NCI-H2227 treated with DMSO at 0.1 percent for 48 hours (cell line): ENCODE measurements at regions not wholly inside any gene's neighbourhood (a gene's known extent, or its start where the extent isn't known, plus 50 kb on each side); places are given as distances from the start of the nearest gene placed in this dataset.
"Not testable (repeated sequence)": the region's sequence is repeated elsewhere in the genome, so short reads cannot be mapped to it uniquely, and the experiment has no call there.

ENCODE experiments used
- DNase-seq: peaks from one replicate; lab custom pipeline; 2025; lab: John Stamatoyannopoulos, UW

DNA sequence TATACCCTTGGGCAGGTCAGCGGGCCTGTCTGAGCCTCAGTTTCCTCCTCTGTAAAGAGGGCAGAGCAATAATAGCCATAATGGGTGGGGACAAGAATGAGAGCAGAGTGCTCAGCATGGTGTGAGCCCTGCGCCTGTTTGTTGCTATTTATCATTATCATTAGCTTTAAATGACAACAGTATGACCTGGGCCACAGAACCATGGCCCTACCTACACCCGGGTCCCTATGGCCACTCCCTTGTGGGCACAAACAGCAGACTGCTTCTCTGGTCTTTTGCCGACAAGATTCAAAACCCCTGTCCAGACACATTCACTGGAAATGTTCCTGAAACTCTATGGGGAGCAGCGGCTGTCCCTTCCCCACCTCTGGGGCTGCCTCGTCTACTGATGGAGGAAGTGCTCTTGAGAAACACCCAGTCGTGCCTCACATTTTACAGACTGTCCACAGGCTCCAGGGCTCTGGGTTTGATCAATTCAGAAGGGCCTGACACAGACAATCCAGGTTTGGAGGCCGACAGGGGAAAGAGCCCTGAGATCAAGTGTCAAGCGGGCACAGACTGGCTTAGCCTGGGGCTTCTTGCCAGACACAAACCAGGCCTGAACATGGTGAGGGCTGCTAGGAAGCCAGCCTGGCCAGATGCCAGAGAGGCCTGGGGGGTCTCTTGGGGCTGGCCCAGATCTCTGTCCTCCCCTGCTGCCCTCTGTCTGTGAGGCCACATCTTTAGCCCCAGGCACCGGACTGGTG lies 112.5 kb upstream of the CD82 start:
- no peak for DNase-seq

DNA sequence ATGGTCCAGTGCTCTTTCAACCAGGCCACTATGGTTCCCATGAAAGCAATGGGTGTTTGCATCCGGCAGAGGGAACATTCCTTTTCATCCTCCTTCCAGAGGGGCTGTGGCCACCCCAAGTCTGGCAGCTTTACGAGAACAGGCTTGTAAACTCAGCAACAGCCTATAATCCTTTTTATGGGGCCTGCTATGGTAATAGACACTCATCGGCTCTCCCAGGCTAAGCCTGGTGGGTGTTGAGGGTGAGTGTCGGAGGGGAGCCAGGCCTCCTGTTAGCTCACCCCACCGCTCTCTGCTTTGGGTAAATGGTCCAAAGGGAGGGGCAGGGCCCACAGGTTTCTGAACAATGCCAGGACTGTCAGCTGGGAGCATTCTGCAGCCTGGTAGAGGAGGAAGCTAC lies 111.6 kb upstream of the CD82 start:
- no peak for DNase-seq

DNA sequence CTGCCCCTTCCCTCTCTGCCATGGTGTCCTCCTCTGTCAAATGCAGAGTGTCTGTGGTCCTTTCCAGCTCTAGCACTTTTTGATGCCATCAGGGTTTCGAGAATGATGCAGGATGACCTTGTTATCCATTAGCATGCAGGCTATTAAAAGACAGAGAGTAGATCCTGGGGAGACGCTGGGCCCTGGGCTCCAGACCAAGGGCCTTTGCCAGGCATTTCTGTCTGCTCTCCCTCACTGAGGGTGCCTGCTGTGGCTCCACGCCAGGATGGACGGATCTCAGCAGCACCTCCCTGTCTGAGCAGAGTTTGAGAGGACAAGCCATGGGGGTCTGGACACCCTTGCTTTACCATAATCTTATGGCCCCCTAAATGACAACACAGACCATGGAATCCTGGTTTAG lies 110.8 kb upstream of the CD82 start:
- DNase-seq = no peak

DNA sequence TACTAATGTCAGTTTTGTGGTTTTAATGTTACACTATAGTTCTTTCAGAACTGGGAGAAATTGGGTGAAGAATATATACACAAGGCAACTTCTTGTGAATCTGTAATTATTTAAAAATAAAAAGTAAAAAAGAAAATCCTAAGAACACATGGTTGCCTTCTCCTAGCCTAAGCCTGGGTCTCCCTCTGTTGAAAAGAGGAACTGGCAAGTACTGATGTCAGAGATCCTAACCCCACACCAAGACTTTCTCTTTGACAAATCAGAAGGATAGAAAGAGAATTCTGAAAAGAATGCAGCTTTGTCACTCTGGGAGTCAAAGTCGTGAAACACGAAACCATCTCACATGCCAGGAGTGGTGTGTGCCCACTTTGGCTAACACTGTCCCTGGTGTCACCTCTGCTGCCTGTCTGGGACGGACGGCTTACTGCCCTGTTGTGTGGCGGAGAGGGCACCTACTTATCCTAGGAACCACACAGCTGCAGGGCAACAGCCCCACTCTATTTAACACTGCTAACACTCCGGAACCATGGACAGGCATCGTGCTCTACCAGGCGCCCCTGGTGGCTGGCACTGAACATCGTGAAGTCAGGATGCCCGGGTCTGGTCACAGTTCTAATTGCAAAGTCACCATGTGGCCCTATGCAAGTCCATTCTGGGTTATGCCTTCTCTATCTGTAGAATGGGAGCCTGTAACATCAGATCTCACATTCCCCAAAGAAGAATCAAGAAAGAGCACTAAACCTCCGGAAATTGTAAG lies 108.7 kb upstream of the CD82 start:
- DNase-seq = no peak

DNA sequence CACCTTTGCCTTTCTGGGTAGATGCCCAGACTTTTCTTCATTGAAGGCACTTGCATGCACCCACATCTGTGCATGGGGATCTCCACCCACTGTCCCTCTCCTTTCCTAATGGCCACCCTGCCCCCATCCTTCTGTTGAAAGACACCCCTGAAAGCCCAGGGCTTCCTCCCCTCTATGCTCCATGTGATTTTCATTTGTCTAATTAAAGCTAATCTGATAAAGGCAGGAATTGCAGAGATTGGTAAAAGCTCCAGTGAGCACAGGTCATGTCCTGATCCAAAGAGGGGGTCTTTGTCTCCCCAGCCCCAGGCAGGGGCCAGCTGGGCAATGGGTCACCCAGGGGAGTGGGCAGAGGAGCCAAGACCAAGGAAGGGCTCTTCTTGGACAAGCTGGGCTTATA lies 107.6 kb upstream of the CD82 start:
- DNase-seq = no peak

DNA sequence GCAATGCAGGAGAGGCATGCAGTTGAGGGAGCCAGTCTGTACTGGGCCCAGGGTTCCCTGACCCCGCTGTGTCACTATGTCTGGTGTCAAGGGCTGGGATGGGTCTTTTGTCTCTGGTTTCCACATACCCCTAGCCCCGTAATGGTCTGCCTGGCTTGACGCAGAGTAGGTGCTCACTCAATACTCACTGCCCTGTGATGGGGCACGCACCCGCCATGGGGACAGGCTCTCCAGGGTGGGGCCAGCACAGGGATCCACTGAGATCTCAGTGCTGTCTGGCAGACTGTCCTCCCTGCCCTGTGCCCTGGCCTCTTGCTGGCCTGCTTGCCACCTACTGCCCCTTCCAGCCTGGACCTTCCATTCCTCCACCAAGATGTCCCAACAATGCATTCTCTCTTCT lies 101.7 kb upstream of the CD82 start:
- DNase-seq = no peak

DNA sequence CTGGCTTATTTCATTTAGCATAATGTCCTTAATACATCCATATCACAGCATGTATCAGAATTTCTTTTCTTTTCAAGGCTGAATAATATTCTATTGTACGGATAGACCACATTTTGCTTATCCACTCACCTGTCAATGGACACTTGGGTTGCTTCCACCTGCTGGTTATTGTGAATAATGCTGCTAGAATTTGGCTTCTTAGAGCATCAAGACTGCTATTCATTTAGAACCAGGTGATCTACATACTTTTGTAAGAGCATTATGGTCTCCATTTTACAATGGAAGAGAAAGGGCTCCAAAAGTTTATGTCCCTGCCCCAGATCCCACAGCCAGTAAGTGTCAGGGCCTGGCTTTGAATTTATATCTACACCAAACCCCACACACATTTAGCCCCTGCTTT lies 100.7 kb upstream of the CD82 start:
- no peak for DNase-seq

DNA sequence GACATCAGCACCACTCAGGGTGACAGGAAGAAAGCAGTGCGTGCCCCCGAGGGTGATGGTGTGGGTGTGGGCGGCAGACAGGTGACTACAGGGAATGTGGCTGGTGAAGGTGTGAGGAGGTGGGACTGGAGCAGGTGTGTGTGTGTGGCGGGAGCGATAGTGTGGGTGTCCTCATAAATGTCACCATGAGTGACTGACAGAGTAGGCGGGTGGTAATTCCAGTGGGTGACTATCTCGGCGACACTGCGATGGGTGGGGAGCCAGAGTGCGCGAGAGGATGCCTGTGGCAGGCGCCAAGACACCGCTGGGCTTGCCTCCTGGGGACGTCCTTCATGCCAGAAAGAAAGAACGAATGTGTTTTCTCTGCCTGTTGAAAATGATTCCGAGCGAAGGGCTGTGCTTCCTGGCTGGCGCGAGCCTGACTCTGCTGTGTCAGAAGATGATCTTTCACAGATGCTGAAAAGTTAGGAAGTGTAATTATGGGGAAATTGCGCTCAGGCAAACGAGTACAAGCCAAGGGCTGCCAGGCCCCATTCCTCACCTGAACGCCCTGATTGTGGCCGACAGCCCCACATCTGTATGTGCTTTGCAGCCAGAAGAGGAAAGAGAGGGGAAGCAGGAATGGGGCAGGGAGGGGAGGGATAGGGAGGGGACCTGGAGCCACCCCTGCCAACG lies 98.8 kb upstream of the CD82 start:
- no peak for DNase-seq

DNA sequence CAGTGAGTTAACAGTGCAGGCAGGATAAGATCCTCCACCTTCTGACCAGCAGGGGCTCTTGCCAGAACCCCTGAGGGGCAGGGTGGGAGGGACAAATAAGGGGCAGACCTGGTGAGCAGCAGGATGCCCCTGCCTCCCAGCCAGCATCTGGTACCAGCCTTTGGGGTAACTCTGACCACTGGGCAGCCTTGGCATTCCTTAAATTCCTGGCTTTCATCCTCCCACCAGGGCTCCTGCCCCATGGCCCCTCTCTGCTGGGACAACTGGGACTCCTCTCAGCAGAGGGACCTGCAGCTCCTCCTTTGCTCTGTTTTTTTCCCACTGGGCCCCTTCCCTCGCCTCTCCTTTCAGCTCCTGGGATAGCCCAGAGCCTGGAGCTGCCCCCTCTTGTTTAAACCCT lies 98.0 kb upstream of the CD82 start:
- DNase-seq = no peak

DNA sequence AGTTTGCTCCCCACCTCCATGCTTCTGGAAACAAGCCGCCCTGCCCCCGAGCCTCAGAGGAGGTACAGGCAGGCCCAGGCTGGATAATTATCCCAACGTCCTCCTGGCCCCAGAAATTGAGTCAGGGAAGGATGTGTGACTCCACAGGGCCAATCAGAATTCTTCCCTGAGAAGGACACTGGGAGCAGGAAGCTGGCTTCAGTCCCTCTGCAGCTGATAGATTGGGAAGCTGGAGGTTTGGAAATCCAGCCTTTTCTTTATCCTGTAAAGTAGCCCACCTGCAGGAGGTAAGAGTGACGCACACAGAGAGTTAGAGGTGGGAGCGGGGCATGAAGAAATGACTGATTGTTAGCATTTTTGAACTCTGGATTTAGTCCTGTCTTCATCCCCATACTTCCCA lies 97.5 kb upstream of the CD82 start:
- no peak for DNase-seq

DNA sequence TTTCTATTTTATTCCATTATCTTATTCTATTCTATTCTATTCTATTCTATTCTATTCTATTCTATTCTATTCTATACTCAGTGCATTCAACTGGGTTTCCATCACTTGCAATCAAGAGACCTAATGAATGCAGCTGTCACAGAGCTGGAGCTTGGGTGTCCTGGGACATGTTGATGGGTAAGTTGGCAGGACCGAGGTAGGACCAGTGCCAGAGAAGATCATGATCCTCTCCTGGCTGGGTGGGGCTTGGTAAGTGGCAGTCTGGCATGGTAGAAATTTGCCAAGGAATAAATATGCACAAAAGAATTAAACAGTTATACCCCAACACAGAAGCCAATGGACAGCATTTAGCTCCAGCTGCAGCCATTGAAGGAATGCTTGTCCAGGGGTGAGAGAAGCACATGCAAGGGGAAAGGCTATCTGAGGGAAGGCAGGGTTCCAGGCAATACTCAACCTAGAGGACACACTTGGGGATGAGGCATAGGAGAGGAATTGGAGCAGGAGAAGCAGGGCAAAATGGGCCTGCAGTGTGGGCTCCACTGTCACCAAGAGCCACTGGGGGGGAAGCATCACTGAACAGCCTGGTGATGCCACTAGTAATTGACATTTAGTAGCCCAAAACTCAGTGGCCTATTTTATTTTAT lies 97.0 kb upstream of the CD82 start:
- DNase-seq = no peak

DNA sequence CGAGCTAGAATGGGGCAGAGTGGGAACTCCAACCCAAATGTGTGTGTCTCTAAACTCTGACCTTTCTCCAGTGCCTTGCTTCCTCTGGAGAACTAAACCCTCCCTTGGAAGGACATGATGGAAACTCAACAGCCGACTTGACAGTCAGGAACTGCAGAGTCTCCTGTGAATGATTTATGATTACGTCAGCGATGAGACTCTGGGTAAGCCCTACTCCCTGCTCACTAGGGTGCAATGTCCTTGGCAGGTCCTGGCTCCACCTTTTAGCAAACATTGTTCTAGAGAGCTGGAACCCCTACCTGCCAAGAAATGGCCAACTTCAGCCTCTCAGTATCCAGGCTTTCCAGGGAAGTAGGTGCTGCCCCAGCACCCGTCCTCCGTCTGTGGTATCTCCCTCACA lies 96.1 kb upstream of the CD82 start:
- no peak for DNase-seq

DNA sequence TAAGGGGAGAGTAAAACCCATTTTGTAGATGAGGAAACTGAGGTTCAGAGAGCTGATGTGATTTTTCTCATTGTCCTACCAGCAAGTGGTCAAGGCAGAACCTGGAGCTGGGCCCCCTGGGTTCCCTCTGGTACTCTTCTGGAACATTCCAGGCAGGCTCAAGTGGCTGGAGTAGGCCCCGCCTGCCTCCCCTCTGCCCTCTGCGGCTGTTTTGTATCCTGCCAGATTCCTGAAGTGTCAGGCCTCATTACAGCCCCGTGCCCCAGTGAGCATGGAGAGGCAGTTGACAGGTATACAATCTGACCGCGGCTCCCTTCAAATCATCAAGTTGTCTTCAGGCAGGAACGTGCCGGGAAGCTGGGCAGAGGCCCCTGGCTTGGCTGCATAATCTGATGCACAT lies 94.6 kb upstream of the CD82 start:
- DNase-seq = no peak

DNA sequence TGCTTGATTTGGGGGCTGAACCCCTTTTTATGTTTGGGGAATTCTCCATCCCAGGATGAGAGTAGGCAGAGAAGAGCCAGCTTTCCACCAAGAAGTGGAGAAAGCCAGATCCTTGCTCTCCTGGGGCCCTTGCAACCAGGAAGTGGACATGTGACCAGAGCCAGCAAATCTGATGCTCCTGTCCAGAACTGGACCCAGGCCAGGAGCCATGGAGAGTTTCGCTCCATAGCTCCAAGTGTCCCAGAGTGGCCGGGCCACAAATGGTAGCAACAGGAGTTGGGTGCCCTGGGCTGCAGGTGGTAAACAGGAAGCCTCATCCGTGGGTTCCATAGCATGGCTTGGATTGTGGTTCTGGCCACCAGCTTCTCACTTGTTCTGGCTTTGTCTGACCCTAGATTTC lies 93.9 kb upstream of the CD82 start:
- DNase-seq = no peak

DNA sequence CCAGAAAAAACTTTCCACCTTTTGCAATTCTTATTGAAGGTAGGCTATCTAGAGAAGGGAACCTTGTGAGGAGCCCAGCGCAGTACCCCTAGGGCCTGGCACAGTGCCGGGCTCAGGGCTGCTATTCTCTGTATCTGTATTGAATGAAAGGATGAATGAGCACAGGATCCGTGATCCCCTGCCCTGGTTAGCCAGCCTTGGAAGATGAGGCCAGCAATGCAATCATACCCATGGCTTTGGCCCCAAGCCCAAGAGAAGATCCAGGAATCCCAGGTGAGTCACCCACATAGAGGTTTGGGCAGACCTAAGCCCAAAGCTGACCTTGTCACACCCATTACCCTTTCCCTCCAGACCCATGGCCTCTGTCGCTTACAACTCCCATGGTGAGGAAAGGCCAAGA lies 92.5 kb upstream of the CD82 start:
- DNase-seq = no peak

DNA sequence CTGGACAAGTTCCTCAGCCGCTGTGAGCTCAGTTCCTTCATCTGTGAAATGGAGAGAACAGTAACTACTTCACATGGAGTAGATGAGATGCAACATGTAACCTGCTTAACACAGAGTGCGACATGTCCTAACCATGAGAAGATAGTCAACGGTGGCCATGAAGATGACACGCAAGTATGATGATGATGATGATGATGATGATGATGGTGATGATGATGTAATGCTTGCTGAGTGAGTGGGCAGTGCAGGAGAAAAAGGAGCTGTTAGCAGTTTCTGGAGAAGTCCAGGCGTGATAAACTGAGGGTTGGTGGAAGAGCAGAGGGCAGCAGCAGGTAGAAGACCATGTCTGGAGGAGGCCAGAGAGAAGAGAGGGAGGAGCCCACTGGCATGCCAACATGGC lies 90.8 kb upstream of the CD82 start:
- DNase-seq = no peak

DNA sequence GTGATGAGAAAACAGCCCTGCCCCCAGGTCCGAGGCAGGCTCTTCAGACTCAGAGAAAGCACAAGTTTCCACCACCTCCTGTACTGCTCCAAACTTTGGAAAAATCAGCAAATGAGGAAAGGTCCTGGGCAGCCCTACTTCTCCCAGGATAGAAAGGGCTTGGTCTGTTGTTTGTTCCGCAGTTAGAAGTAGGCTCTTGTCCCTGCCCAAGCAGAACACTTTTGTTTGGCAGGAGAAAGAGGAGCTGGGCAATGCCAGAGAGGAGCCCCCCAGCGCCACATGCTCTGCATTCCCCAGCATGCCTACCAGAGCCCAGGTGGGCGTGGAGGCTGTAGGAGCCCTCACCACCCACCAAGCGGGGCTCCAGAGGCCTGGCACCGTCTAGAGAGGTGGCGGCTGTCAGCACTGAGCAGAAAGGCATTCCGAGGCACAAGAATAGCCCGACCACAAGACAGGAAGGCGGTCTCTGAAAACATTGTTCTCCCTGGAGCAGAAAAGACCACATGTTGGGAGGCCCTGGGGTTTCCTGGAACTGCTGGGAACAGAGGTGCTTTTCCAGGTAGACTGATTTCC lies 90.3 kb upstream of the CD82 start:
- no peak for DNase-seq

DNA sequence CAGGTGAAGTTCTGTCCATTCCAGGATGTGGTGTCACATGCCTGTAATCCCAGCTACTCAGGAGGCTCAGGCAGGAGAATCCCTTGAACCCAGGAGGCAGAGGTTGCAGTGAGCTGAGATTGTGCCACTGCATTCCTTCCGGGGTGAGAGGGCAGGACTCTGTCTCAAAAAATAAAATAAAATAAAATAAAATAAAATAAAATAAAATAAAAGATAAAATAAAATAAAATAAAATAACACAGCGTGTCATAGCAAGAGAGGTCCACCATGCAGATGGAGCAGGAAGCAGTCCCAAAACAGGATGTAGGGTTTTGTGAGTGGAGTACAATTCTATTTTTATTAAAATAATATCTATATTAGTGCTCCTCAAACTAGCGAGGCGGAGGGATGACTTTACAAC lies 83.1 kb upstream of the CD82 start:
- not testable (repeated sequence) for DNase-seq

DNA sequence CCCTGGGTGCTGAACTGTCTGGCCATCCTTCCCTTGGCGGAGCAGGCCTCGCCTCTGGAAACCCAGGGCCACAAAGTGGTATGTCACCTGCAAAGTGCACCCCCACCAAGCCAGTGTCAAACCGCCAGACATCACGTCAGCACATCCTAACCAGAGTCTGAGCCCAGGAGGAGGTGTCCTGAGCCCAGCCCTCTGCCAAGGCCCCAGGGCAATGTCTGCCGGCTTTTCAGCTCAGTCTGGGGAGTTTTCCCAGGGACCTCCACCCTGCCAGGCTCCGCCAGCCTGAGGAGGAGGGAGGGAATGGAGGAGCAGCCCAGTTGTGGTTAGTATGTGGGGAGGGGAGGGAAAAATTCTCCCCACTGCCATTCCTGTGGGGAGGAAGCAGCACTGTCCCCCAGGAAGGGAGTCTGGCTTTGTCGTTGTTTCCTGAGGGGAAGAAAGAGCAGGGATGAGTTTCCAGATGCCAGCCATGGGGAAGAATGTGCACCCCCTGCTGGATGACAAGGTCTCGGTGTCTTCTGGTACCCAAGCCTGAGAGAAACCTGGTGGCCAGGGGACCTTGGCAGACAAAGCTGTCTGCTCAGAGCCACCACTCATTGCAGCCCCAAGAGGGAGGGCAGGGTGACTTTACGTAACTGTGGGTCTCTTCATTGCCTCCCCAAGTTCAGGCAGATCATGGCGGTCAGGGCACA lies 81.4 kb upstream of the CD82 start:
- DNase-seq = no peak

DNA sequence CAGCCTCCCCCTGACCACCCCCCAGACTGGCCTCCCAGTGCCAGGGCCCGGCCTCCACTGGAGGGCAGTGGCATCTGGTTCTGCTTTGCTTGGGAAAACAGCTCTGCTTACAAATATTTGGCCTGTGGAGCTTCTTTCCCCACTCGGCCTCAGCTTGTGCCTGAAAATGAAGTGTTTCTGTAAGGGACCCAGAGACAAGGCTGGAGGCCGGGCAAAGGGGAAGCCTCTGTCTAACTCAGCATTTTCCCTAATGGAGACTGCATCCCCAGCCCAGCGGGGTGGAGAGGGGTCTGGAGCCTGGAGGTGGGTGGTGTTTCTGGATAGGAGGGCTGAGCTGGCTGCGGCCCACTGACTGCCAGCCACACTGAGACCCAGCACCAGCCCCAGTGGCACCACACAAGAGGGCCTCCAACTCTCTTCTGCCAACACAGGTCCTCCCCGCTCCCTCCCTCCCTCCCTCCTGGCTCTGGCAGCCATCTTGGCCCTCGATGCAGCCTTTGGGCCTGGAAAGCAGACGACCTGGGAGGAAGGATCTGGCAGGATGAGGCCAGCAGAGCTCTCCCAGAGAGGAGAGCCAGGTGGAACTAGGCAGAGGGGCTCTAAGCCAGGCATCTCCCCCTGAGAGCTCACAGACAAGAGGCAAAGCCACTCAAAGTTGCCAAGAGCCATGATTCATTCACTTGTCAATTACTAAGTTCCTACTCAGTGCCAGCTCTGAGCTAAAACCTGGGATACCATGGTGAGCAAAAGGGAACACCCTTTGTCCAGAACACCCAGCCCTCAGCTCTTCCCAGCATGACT lies 77.1 kb upstream of the CD82 start:
- DNase-seq = no peak

DNA sequence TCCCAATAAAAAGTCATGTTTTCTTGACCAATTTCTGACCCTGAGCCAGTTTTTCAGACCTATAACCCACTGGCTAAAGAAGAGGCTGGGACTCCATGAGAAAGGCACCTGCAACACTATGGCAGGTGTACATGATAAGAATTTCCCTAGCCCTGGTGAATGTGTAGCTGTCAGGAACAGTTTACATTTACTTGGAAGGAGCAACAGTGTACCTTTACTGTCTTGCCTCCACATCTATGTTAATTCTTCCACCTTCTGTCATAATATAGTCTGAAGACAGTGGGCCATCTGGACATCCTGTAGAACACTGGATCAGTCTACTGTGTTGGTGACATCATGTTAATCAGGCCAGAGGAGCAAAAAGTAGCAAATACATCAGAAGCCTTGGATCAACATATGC lies 72.1 kb upstream of the CD82 start:
- no peak for DNase-seq
